GM12878 (cell line): ENCODE measurements at regions not wholly inside any gene's neighbourhood (a gene's known extent, or its start where the extent isn't known, plus 50 kb on each side); places are given as distances from the start of the nearest gene placed in this dataset.

Experiments used
- ATAC-seq: fragments of 200-7000 bp; cut with Tn5 transposase; 3 replicates; pipeline ENCODE4 v1.9.1; 2020; ENCODE audit warnings: mild to moderate bottlenecking, moderate library complexity
- BruUV-seq: library from RNA; stranded (reverse); fragments of 400-500 nt; replicated peaks from 2 replicates; lab custom pipeline; 2021; lab: Mats Ljungman, UMichigan
- CTCF ChIA-PET: fragments of 300-600 bp; sonication (Branson Sonifier 250); formaldehyde crosslinking; extraction: SDS; loops from one replicate; lab custom pipeline; 2021; ENCODE audit warnings: inconsistent platforms; lab: Yijun Ruan, JAX
- POLR2A ChIA-PET: fragments of 350-600 bp; formaldehyde crosslinking; extraction: SDS; loops from one replicate; lab custom pipeline; 2021; ENCODE audit warnings: inconsistent platforms; lab: Charles Lee
- RAD21 ChIA-PET: fragments of 300-600 bp; sonication (Branson Sonifier 250); formaldehyde crosslinking; loops from one replicate; lab custom pipeline; 2023; ENCODE audit warnings: antibody characterized with exemption; ENCODE audit not compliant: unreplicated experiment; lab: Charles Lee
- SMC1A ChIA-PET: fragments of 300-600 bp; sonication (Branson Sonifier 250); formaldehyde crosslinking; loops from one replicate; lab custom pipeline; 2023; ENCODE audit not compliant: unreplicated experiment, uncharacterized antibody; lab: Charles Lee
- DNase-seq: peaks from one replicate; pipeline ENCODE4 v3.0.0-alpha.2; 2011; ENCODE audit warnings: low read depth, low spot score
- FAIRE-seq: peaks from 3 replicates; lab custom pipeline; 2011; peaks lifted over from hg19 to GRCh38; lab: Jason Lieb, UNC
- H2AFZ ChIP-seq: 2 replicates; pipeline ENCODE4 v1.6.0; 2011; ENCODE audit warnings: low read depth, low read length, control low read depth; ENCODE audit not compliant: control insufficient read depth
- H3K27ac ChIP-seq: 2 replicates; pipeline ENCODE4 v1.5.1; 2011; ENCODE audit warnings: control low read depth; ENCODE audit not compliant: control insufficient read depth, insufficient read depth
- H3K27me3 ChIP-seq, 2 experiments: replicated peaks in 1 of 2; 2 replicates each; pipeline versions ENCODE4 v1.6.0 to v1.6.1; 2011; ENCODE audit warnings: low read length in 1 of 2; ENCODE audit not compliant: control insufficient read depth in 2 of 2, insufficient read depth in 2 of 2
- H3K36me3 ChIP-seq, 2 experiments: 2 replicates each; pipeline ENCODE4 v1.5.1; 2011; ENCODE audit warnings: low read length in 1 of 2; ENCODE audit not compliant: control insufficient read depth in 2 of 2, insufficient read depth in 2 of 2
- H3K4me1 ChIP-seq: 2 replicates; pipeline ENCODE4 v1.6.1; 2011; ENCODE audit warnings: mild to moderate bottlenecking, low read length, moderate library complexity, mixed read lengths; ENCODE audit not compliant: control insufficient read depth, insufficient read depth
- H3K4me2 ChIP-seq: 2 replicates; pipeline ENCODE4 v1.6.0; 2011; ENCODE audit warnings: control low read depth; ENCODE audit not compliant: control insufficient read depth, insufficient read depth
- H3K4me3 ChIP-seq: fragments of 200-600 bp; sonication (generic); 2 replicates; pipeline ENCODE4 v1.5.1; 2016
- H3K79me2 ChIP-seq: 2 replicates; pipeline ENCODE4 v1.6.0; 2011; ENCODE audit warnings: low read length; ENCODE audit not compliant: control insufficient read depth, insufficient read depth
- H3K9ac ChIP-seq: 2 replicates; pipeline ENCODE4 v1.8.0; 2011; ENCODE audit warnings: low read length, control low read depth, mixed read lengths; ENCODE audit not compliant: control insufficient read depth, insufficient read depth
- H3K9me3 ChIP-seq: replicated peaks from 3 replicates; pipeline ENCODE4 v1.5.1; 2011; ENCODE audit warnings: mild to moderate bottlenecking, low read length; ENCODE audit not compliant: control insufficient read depth, insufficient read depth
- H4K20me1 ChIP-seq: 2 replicates; pipeline ENCODE4 v1.6.0; 2011; ENCODE audit not compliant: control insufficient read depth, insufficient read depth
- BCL11A ChIP-seq: IDR thresholded peaks from 2 replicates; pipeline ENCODE4 v1.6.1; 2011; ENCODE audit warnings: low read depth, low read length
- CEBPB ChIP-seq, 2 experiments: fragments of 150-350 bp in 1 of 2; IDR thresholded peaks; 2 replicates each; pipeline ENCODE4 v1.6.1; 2012 to 2014; ENCODE audit warnings: low read depth in 2 of 2, low read length in 2 of 2, borderline replicate concordance in 1 of 2, inconsistent platforms in 1 of 2
- CHD1 ChIP-seq: IDR thresholded peaks from 2 replicates; pipeline ENCODE4 v1.6.1; 2012; ENCODE audit warnings: low read depth, low read length, improper control_type of control experiment
- ELK1 ChIP-seq: IDR thresholded peaks from 2 replicates; pipeline ENCODE4 v1.6.1; 2012; ENCODE audit warnings: low read depth, low read length, improper control_type of control experiment
- NFIC ChIP-seq: IDR thresholded peaks from 2 replicates; pipeline ENCODE4 v1.6.1; 2012; ENCODE audit warnings: low read depth, mild to moderate bottlenecking, inconsistent platforms, low read length, moderate library complexity
- NR2C1 ChIP-seq: fragments of 450-650 bp; IDR thresholded peaks from 2 replicates; pipeline ENCODE4 v1.6.1; 2017; ENCODE audit warnings: antibody characterized with exemption, mild to moderate bottlenecking, moderate library complexity
- POU2F2 ChIP-seq: IDR thresholded peaks from 3 replicates; pipeline ENCODE4 v1.6.1; 2011; ENCODE audit warnings: low read depth, mild to moderate bottlenecking, low read length, borderline replicate concordance
- WGBS: methylation state at CpG from one replicate; pipeline ENCODE4 v1.1.6; 2016; ENCODE audit warnings: low lambda C conversion rate; ENCODE audit not compliant: insufficient replicate concordance, insufficient coverage; ENCODE audit errors: missing lambda C conversion rate; 5-methylcytosine and 5-hydroxymethylcytosine counted together
- in situ Hi-C: fragments of 300-500 bp; cut with MboI; formaldehyde crosslinking; loops from 9 replicates; pipeline ENCODE4 v1.14.3; 2018; ENCODE audit warnings: mixed read lengths
- intact Hi-C: fragments of 100-400 bp; cut with micrococcal nuclease; formaldehyde crosslinking; loops from one replicate; pipeline ENCODE4 v1.14.2; 2022; ENCODE audit not compliant: unreplicated experiment

DNA sequence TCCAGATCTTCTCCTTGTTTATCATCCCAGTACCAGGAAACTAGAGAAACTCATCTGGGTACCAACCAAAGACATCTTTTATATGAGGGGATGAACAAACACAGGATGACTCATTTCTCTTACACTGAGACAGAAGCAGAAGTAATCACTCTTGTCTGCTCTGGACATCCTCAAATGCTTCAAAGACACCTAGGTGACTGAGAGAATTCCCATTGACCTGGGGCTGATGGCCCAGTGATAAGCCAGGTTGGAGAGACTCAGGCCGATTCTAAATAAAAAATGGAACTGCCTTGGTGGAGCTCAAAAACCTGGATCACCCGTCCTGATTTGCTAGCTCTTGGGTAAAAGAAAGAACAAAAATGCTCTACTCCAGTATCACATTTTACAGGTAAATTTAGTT lies 182.2 kb downstream of the ZNF486 start:
- intact Hi-C loops (no loop called here), in situ Hi-C loops (no loop called here)
- H2AFZ ChIP-seq = no peak overlapping the region
- H3K27me3 ChIP-seq = no peaks in the 10 kb centered on the region
- H3K36me3 ChIP-seq = no peaks in the 10 kb centered on the region
- no peak overlapping the region for H3K4me2 ChIP-seq
- FAIRE-seq (no peak), DNase-seq (no peak), ATAC-seq (no peak)
- no TSS peak for BruUV-seq
- 30% methylated on average over 2 of the region's 2 CpGs for WGBS
- H3K27ac ChIP-seq = no peak overlapping the region
- H4K20me1 ChIP-seq = no peaks in the 10 kb centered on the region
- no peak overlapping the region for H3K9ac ChIP-seq
- ChIA-PET POLR2A (no interaction called here), RAD21 (no interaction called here), SMC1A (no interaction called here), CTCF (interaction anchor here (0.6 kb wide), 1 partner anchor 964 kb away, joined by 3 read pairs; no protein-coding TSS in a partner anchor)
- H3K4me3 ChIP-seq = no peak overlapping the region
- H3K4me1 ChIP-seq = no peaks in the 10 kb centered on the region
- H3K9me3 ChIP-seq = no peaks in the 10 kb centered on the region; the same call in 2 of the 3 replicates
- H3K79me2 ChIP-seq = no peaks in the 10 kb centered on the region
- no peak for TF ChIP-seq NR2C1
- TF ChIP-seq BCL11A = no peak
- no peak for TF ChIP-seq CHD1

DNA sequence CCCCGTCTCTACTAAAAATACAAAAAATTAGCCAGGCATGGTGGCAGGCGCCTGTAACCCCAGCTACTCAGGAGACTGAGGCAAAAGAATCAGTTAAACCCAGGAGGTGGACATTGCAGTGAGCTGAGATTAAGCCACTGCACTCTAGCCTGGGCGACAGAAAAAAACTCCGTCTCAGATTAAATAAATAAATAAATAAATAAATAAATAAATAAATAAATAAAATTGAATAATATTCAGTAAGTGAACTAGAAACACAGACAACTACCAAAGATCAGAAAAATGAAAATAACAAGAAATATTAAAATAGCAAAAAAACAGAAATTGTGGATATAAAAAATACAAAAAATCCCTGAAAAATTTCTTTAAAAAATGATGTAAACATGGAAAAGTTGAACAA lies 172.4 kb downstream of the ZNF486 start:
- Histone ChIP-seq H3K4me1 (no peaks in the 10 kb centered on the region), H3K9me3 (no peaks in the 10 kb centered on the region; the same call in 2 of the 3 replicates), H3K36me3 (no peaks in the 10 kb centered on the region), H3K9ac (no peak overlapping the region), H2AFZ (no peak overlapping the region), H4K20me1 (no peaks in the 10 kb centered on the region), H3K27me3 (no peaks in the 10 kb centered on the region), H3K4me3 (no peak overlapping the region), H3K27ac (no peak overlapping the region)
- ChIA-PET POLR2A (no interaction called here), SMC1A (no interaction called here), CTCF (no interaction called here), RAD21 (no interaction called here)
- WGBS = 33% methylated on average over 4 of the region's 4 CpGs
- no peak for ATAC-seq
- BruUV-seq = no TSS peak
- no peak for DNase-seq
- intact Hi-C loops (no loop called here), in situ Hi-C loops (no loop called here)
- FAIRE-seq = no peak
- TF ChIP-seq NFIC (no peak), ELK1 (no peak), POU2F2 (no peak), CEBPB (IDR thresholded peaks at IDR 0.05; ENCODE audit: borderline replicate concordance in 1 of 2, low read depth in 2 of 2, low read length in 2 of 2) (no peak)
- TF ChIP-seq, all 136 proteins: peak for 0
- Histone ChIP-seq H3K4me2 (no peak overlapping the region), H3K79me2 (no peaks in the 10 kb centered on the region)
